ENCODE measurements at regions not wholly inside any gene's neighbourhood (a gene's known extent, or its start where the extent isn't known, plus 50 kb on each side); places are given as distances from the start of the nearest gene placed in this dataset.

DNA sequence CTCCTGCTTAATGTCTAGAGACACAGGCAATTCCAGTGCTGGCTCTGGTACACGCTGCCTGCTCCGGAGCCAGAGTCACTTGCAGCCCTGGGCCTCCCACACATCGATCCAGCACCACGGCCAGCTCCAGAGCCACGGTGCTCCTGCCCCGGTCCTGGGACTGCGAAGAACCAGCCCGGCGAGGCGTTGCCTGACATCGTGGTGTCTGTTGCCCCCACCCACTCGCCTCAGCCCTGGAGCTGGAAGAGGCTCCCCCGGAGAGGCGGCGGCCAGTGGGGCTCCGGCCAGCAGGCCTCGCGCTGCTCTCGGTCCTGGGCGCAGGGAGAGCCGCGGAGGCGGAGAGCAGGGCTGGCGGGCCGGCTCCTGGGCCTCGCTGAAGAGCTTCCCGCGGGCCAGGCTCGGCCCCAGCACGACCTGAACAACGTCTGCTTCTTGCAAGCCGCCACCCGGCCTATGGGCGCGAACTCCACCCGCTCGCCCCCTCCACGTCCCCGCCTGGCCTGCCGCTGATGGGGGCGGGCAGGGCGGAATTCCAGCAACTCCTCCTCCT lies 364.8 kb downstream of the CEP170 start:
- no peak overlapping the region for H3K9ac ChIP-seq (ENCODE audit: insufficient read depth in 1 of 2, low read depth in 2 of 2, low read length in 2 of 2)
- H3K79me2 ChIP-seq (ENCODE audit: control insufficient read depth, insufficient read depth, low read length) = no peaks in the 10 kb centered on the region
- FAIRE-seq = no peak
- H3K27ac ChIP-seq (ENCODE audit: extremely low read depth, low read depth, low read length) = no peak overlapping the region
- BruUV-seq (replicated peaks) = no TSS peak
- no peaks in the 10 kb centered on the region for H3K9me3 ChIP-seq (replicated peaks; ENCODE audit: control insufficient read depth, insufficient read depth, low read depth, low read length)
- peaks cover 0 to 7% of the 10 kb centered on the region in 2 experiments; a peak in 1 of 5 replicates for H3K4me1 ChIP-seq (replicated peaks in 1 of 2; ENCODE audit: control insufficient read depth in 2 of 2, insufficient read depth in 2 of 2, low read length in 2 of 2)
- 3% methylated on average over 37 of the region's 42 CpGs for WGBS (ENCODE audit: insufficient coverage, low coverage, missing lambda C conversion rate)
- CTCF ChIA-PET (ENCODE audit: low intra/inter-chr PET ratio) = no interaction called here
- DNase-seq (ENCODE audit: extremely low read depth in 1 of 4, low spot score in 3 of 4) = peak in 1 of 4 experiments; percentile 25
- peaks cover 0 to 7% of the 10 kb centered on the region in 2 experiments; a peak in 1 of 5 replicates for H3K27me3 ChIP-seq (ENCODE audit: control insufficient read depth in 2 of 2, insufficient read depth in 2 of 2, low read length in 2 of 2)
- H3K4me2 ChIP-seq (ENCODE audit: insufficient read depth, low read length) = no peak overlapping the region
- H4K20me1 ChIP-seq (replicated peaks; ENCODE audit: control insufficient read depth, insufficient read depth, low read length) = no peaks in the 10 kb centered on the region
- ATAC-seq = peak; percentile 88
- H3K4me3 ChIP-seq = no peak overlapping the region
- no peak overlapping the region for H2AFZ ChIP-seq (ENCODE audit: low read depth, low read length)
- TF ChIP-seq GATAD2A (IDR thresholded peaks at IDR 0.05) (no peak), SMC3 (conservative IDR thresholded peaks at IDR 0.05; ENCODE audit: insufficient read depth, low read depth, low read length) (no peak), ESRRB (CRISPR knock-in tag; IDR thresholded peaks at IDR 0.05; ENCODE audit: borderline replicate concordance) (no peak), HDAC6 (IDR thresholded peaks at IDR 0.05; ENCODE audit: low read depth, low read length) (no peak), ZNF57 (CRISPR knock-in tag; IDR thresholded peaks at IDR 0.05) (no peak), HCFC1 (IDR thresholded peaks at IDR 0.05; ENCODE audit: low read depth, low read length) (no peak), KHSRP (IDR thresholded peaks at IDR 0.05) (no peak), EHMT2 (IDR thresholded peaks at IDR 0.05) (peak; percentile 64; the same call in 1 of the 2 replicates), BRD9 (IDR thresholded peaks at IDR 0.05; ENCODE audit: low read depth, partially characterized antibody) (no peak), ZEB2 (IDR thresholded peaks at IDR 0.05) (no peak), MIER1 (IDR thresholded peaks at IDR 0.05; ENCODE audit: low read depth) (0 out of 2 replicates have a peak, but pooled peaks have one; percentile 55), E2F4 (CRISPR knock-in tag; IDR thresholded peaks at IDR 0.05; ENCODE audit: low read depth) (no peak), ZNF445 (CRISPR knock-in tag; IDR thresholded peaks at IDR 0.05; ENCODE audit: low read depth) (no peak), YBX1 (IDR thresholded peaks at IDR 0.05) (no peak), REST (IDR thresholded peaks at IDR 0.05; ENCODE audit: borderline replicate concordance) (peak; percentile 81), REST (CRISPR knock-in tag; IDR thresholded peaks at IDR 0.05; ENCODE audit: low read depth) (peak; percentile 25; the same call in 1 of the 2 replicates), LCOR (CRISPR knock-in tag; IDR thresholded peaks at IDR 0.05) (no peak), MBD2 (IDR thresholded peaks at IDR 0.05; ENCODE audit: borderline replicate concordance, low read depth) (no peak)
- intact Hi-C loops (cut with micrococcal nuclease) (no loop called here), in situ Hi-C loops (cut with MboI) (no loop called here)
- H3K9me1 ChIP-seq (ENCODE audit: control insufficient read depth, insufficient read depth, low read length) = no peaks in the 10 kb centered on the region
- POLR2A ChIA-PET = no interaction called here
- no peaks in the 10 kb centered on the region for H3K36me3 ChIP-seq (ENCODE audit: control insufficient read depth, insufficient read depth, low read length)

All from K562 (cell line).